Glomerular visceral epithelial cell (primary cell): ENCODE measurements at regions not wholly inside any gene's neighbourhood (a gene's known extent, or its start where the extent isn't known, plus 50 kb on each side); places are given as distances from the start of the nearest gene placed in this dataset.
"Not testable (repeated sequence)": the region's sequence is repeated elsewhere in the genome, so short reads cannot be mapped to it uniquely, and the experiment has no call there.

Experiments used
- DNase-seq: peaks from one replicate; pipeline ENCODE4 v3.0.0-alpha.2; 2016; ENCODE audit errors: extremely low spot score

GRCh38 chr22:49676783-49677494, 150.7 kb downstream of the BRD1 start:
- no peak for DNase-seq

DNA sequence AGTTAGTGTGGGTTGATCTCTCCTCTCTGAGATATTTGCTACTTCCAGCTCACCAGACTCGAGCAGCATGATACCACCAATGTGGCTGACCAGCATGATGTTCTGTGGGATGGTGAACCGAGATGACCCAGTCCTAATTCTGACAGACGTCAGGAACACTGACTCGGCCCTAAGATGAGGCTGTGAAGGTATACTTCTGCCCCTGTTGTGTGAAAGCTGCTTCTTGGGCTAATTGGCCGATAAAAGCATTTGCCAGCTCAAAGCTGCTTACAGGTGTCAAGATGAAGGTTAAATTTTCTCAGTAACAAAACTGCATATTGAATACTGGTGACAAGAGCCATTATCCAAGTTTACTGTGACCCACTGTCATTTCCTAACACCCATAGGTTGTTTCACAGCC, 151.4 kb downstream of the BRD1 start:
- no peak for DNase-seq

- DNase-seq = no peak
Observed at GRCh38 chr22:49674479-49675050, 153.1 kb downstream of the BRD1 start.

- DNase-seq = no peak
Observed at GRCh38 chr22:49673048-49673447, 154.6 kb downstream of the BRD1 start.

- DNase-seq = no peak
Observed at GRCh38 chr22:49672014-49672516, 155.6 kb downstream of the BRD1 start.

DNA sequence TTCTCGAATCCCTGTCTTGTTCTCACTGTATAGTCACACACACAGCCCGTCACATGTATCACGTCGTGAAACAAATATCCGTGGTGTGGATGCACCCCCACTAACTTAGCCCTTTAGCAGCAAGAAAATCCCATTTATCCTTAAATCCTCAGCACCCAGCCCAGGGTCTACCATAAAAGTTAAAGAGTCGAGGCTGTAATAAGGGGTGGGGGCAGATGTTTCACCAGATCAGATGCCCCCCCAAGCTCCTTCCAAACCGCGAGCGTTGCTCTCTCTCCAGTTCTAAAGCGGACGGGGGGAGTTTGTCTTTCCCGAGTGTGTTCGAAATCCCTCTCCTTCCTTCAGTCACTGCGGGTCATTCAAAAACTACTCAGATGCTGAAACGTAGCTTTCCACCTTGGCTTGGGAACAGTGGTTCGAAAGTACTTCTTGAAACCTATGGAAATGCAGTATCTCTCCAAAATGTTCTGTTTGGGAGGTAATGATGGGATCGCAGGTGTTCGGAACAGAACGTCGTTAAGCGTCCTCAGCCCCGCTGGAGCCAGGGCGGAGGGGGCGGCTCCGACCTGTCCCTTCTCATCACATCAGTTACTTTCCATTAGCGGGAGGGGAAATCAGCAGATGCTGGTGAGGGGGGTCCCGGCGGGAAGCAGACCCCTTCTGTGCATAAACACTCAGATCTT, 156.2 kb downstream of the BRD1 start:
- DNase-seq = no peak

- no peak for DNase-seq
Observed at GRCh38 chr22:49670456-49671330, 157.0 kb downstream of the BRD1 start.

DNA sequence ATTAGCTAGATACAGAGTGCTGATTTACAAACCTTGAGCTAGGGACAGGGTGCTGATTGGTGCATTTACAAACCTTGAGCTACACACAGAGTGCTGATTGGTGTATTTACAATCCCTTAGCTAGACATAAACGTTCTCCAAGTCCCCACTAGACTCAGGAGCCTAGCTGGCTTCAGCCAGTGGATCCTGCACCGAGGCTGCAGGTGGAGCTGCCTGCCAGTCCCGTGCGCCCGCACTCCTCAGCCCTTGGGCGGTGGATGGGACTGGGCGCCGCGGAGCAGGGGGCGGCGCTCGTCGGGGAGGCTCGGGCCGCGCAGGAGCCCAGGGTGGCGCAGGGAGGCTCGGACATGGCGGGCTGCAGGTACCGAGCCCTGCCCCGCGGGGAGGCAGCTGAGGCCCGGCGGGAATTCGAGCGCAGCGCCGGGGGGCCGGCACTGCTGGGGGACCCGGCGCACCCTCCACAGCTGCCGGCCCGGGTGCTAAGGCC, 157.7 kb downstream of the BRD1 start:
- DNase-seq = not testable (repeated sequence)

GRCh38 chr22:49669427-49669968, 158.2 kb downstream of the BRD1 start:
- DNase-seq = not testable (repeated sequence)

GRCh38 chr22:49668402-49668801, 159.3 kb downstream of the BRD1 start:
- DNase-seq = no peak

GRCh38 chr22:49667236-49667635, 160.4 kb downstream of the BRD1 start:
- no peak for DNase-seq

DNA sequence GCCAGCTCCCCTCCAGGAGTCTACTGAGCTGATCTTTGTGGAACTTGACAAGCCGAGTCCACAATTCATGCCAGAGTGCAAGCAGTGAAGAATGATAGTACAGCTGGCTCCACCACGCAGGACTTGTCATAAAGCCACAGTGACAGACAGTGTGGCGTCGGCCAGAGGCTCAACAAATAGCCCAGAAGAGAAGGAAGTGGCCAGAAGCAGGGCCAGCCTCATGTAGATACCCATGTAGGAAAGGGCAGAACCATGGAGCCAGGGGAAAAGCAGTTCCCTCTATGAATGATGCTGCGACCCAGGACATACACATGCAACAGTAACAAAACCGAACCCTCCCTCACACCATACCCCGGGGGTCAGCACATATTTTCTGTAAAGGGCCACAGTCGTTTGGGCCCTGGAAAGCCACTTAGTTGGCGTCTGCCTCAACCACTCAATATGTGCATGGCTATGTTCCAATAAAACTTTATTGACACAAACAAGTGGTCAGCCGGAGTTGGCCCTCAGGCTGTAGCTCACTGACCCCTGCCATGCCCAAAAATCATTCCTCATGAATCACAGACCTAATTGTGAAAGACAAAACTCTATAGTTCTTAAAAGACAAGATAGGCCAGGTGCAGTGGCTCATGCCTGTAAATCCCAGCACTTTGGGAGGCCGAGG, 161.4 kb downstream of the BRD1 start:
- DNase-seq = no peak

GRCh38 chr22:49664891-49665290, 162.8 kb downstream of the BRD1 start:
- DNase-seq = no peak

GRCh38 chr22:49664371-49664881, 163.2 kb downstream of the BRD1 start:
- DNase-seq = no peak

GRCh38 chr22:49663823-49664222, 163.8 kb downstream of the BRD1 start:
- DNase-seq = no peak

GRCh38 chr22:49663311-49663711, 164.4 kb downstream of the BRD1 start:
- no peak for DNase-seq

GRCh38 chr22:49662681-49663080, 165.0 kb downstream of the BRD1 start:
- no peak for DNase-seq

- DNase-seq = no peak
Observed at GRCh38 chr22:49660794-49661781, 166.6 kb downstream of the BRD1 start.

DNA sequence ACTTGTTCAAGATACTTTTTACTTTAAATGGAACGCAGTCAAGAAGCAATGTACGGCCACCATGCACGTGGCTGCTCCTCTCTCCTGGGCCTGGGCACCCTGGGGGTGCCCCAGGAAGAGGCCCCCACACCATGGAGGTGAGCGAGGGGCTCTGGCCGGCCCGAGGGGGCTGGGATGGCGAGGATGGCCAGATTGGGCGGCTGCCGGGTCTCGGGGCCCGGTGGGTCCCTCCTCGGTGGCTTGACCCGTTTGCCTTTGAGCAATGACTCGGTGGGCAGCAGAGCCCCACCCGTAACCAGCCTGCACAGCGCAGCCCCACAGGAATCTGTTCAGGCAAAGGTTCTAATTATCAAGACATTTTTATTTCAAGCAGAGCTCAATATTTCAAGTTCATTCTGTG, 167.4 kb downstream of the BRD1 start:
- no peak for DNase-seq

- no peak for DNase-seq
Observed at GRCh38 chr22:49659924-49660315, 167.8 kb downstream of the BRD1 start.
